ENCODE measurements at regions not wholly inside any gene's neighbourhood (a gene's known extent, or its start where the extent isn't known, plus 50 kb on each side); places are given as distances from the start of the nearest gene placed in this dataset.

DNA sequence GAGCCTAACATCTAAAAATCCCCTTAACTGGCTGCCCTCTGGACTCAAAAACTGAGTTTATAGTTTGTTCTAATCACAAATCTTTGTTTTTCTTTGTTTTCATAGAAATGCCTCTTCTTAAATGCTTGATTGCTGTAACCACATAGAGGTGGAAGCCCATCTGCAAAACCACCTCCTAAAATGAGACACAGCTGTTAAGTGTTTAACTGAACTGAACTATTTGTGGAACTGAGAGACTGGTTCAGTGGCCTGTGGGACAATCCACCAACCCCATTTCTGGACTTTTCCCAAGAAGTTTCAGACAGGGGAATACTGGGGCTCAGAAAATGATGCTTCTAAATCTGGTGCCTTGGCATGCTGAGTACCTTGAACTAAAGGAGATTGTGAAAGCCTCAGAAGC is 50.9 kb upstream of the TM9SF2 start:
- H3K27ac ChIP-seq: no peak overlapping the region
- TF ChIP-seq, protein P1, sequence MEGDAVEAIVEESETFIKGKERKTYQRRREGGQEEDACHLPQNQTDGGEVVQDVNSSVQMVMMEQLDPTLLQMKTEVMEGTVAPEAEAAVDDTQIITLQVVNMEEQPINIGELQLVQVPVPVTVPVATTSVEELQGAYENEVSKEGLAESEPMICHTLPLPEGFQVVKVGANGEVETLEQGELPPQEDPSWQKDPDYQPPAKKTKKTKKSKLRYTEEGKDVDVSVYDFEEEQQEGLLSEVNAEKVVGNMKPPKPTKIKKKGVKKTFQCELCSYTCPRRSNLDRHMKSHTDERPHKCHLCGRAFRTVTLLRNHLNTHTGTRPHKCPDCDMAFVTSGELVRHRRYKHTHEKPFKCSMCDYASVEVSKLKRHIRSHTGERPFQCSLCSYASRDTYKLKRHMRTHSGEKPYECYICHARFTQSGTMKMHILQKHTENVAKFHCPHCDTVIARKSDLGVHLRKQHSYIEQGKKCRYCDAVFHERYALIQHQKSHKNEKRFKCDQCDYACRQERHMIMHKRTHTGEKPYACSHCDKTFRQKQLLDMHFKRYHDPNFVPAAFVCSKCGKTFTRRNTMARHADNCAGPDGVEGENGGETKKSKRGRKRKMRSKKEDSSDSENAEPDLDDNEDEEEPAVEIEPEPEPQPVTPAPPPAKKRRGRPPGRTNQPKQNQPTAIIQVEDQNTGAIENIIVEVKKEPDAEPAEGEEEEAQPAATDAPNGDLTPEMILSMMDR (conservative IDR thresholded peaks at IDR 0.05): no peak
- no peak for TF ChIP-seq ZFX (IDR thresholded peaks at IDR 0.05)

Measured in C4-2B (cell line).